ENCODE measurements at regions not wholly inside any gene's neighbourhood (a gene's known extent, or its start where the extent isn't known, plus 50 kb on each side); places are given as distances from the start of the nearest gene placed in this dataset.

- TF ChIP-seq CTCF (conservative IDR thresholded peaks at IDR 0.05) (peak; percentile 70), ZFX (IDR thresholded peaks at IDR 0.05) (no peak)
Observed at GRCh38 chr1:163561580-163562295, 240.0 kb downstream of the NUF2 start.
